ENCODE measurements at regions not wholly inside any gene's neighbourhood (a gene's known extent, or its start where the extent isn't known, plus 50 kb on each side); places are given as distances from the start of the nearest gene placed in this dataset.
A peak's percentile ranks its signal among the peaks of the same experiment; 100 is the strongest.

GRCh38 chr15:36109943-36110658 is 469.3 kb upstream of the CDIN1 start:
- Histone ChIP-seq H2BK5ac (ENCODE audit: low read depth, low read length, poor library complexity, severe bottlenecking) (no peak overlapping the region), H2AFZ (ENCODE audit: low read depth, low read length) (no peak overlapping the region), H3K23ac (ENCODE audit: low read length in 2 of 2) (no peak overlapping the region), H2BK15ac (ENCODE audit: low read depth, poor library complexity, severe bottlenecking) (no peak overlapping the region), H3K9ac (ENCODE audit: low read length) (peak overlapping the region; percentile 3), H3K9me3 (ENCODE audit: control insufficient read depth, low read length) (no peaks in the 10 kb centered on the region), H2BK120ac (ENCODE audit: low read depth, low read length) (no peak overlapping the region), H2AK5ac (ENCODE audit: low read length, severe bottlenecking) (no peak overlapping the region), H4K8ac (ENCODE audit: low read length) (no peak overlapping the region), H3K4me3 (ENCODE audit: insufficient read depth in 1 of 2, low read depth in 1 of 2, low read length in 2 of 2) (peak overlapping the region in 1 of 2 experiments; percentile 2), H3K27ac (ENCODE audit: low read length, poor library complexity, severe bottlenecking) (no peak overlapping the region), H2BK12ac (ENCODE audit: low read length in 2 of 2) (no peak overlapping the region), H3K79me1 (replicated peaks; ENCODE audit: low read length, poor library complexity, severe bottlenecking) (no peaks in the 10 kb centered on the region), H4K91ac (ENCODE audit: low read length) (no peak overlapping the region), H3K27me3 (ENCODE audit: control insufficient read depth in 1 of 2, insufficient read depth in 1 of 2, low read length in 2 of 2) (peaks cover 0 to 3% of the 10 kb centered on the region in 2 experiments), H3K18ac (ENCODE audit: low read depth in 1 of 2, low read length in 2 of 2) (no peak overlapping the region), H3K4me1 (ENCODE audit: control insufficient read depth, insufficient read depth, low read depth, low read length) (no peaks in the 10 kb centered on the region), H3K14ac (ENCODE audit: low read length in 2 of 2) (no peak overlapping the region), H3K36me3 (ENCODE audit: control insufficient read depth in 1 of 2, insufficient read depth in 2 of 2, low read depth in 1 of 2, low read length in 2 of 2) (no peaks in the 10 kb centered on the region), H3K4ac (ENCODE audit: low read depth in 1 of 2, low read length in 2 of 2) (no peak overlapping the region), H3K4me2 (ENCODE audit: low read length, poor library complexity, severe bottlenecking) (no peak overlapping the region)
- no CpG with 5 or more reads among the region's 2 CpGs for WGBS
- peak; percentile 30 for DNase-seq

GRCh38 chr15:36110659-36110993 is 468.8 kb upstream of the CDIN1 start:
- Histone ChIP-seq H3K14ac (ENCODE audit: low read length in 2 of 2) (no peak overlapping the region), H3K9me3 (ENCODE audit: control insufficient read depth, low read length) (no peaks in the 10 kb centered on the region), H2AFZ (ENCODE audit: low read depth, low read length) (no peak overlapping the region), H3K9ac (ENCODE audit: low read length) (peak overlapping the region; percentile 3), H3K27ac (ENCODE audit: low read length, poor library complexity, severe bottlenecking) (no peak overlapping the region), H3K79me1 (replicated peaks; ENCODE audit: low read length, poor library complexity, severe bottlenecking) (no peaks in the 10 kb centered on the region), H3K23ac (ENCODE audit: low read length in 2 of 2) (no peak overlapping the region), H2AK5ac (ENCODE audit: low read length, severe bottlenecking) (no peak overlapping the region), H3K18ac (ENCODE audit: low read depth in 1 of 2, low read length in 2 of 2) (no peak overlapping the region), H3K36me3 (ENCODE audit: control insufficient read depth in 1 of 2, insufficient read depth in 2 of 2, low read depth in 1 of 2, low read length in 2 of 2) (no peaks in the 10 kb centered on the region), H2BK5ac (ENCODE audit: low read depth, low read length, poor library complexity, severe bottlenecking) (no peak overlapping the region), H3K4me2 (ENCODE audit: low read length, poor library complexity, severe bottlenecking) (no peak overlapping the region), H3K4me1 (ENCODE audit: control insufficient read depth, insufficient read depth, low read depth, low read length) (no peaks in the 10 kb centered on the region), H3K4me3 (ENCODE audit: insufficient read depth in 1 of 2, low read depth in 1 of 2, low read length in 2 of 2) (peak overlapping the region in 1 of 2 experiments; percentile 2), H2BK12ac (ENCODE audit: low read length in 2 of 2) (no peak overlapping the region), H2BK15ac (ENCODE audit: low read depth, poor library complexity, severe bottlenecking) (no peak overlapping the region), H4K8ac (ENCODE audit: low read length) (no peak overlapping the region), H2BK120ac (ENCODE audit: low read depth, low read length) (no peak overlapping the region), H3K4ac (ENCODE audit: low read depth in 1 of 2, low read length in 2 of 2) (no peak overlapping the region), H4K91ac (ENCODE audit: low read length) (no peak overlapping the region), H3K27me3 (ENCODE audit: control insufficient read depth in 1 of 2, insufficient read depth in 1 of 2, low read length in 2 of 2) (peaks cover 0 to 3% of the 10 kb centered on the region in 2 experiments)
- no peak for DNase-seq
- no CpG with 5 or more reads among the region's 1 CpG for WGBS

DNA sequence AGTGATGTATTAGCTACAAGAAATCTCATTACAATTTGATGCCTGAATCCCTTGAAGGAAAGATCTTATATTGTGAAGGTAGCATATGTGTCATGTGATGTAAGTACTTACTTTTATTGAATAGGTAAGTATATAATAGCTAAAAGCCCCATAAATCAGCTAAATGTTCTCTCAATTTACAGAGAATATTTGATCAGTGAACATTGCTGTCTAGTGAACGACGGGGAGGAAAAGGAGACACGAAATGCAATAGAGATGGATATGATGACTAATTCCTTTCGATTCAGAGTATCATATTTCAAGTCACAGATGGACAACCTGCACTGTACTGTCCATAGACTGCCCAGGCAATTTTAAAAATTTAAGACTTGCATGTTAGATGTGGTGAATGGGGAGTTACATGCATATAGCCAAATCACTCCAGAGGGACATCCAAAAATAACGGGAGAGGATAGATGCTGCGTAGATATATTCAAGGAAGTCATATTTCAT is 462.1 kb upstream of the CDIN1 start:
- Histone ChIP-seq H2BK120ac (ENCODE audit: low read depth, low read length) (no peak overlapping the region), H3K4me2 (ENCODE audit: low read length, poor library complexity, severe bottlenecking) (no peak overlapping the region), H3K27ac (ENCODE audit: low read length, poor library complexity, severe bottlenecking) (no peak overlapping the region), H2AFZ (ENCODE audit: low read depth, low read length) (no peak overlapping the region), H3K36me3 (ENCODE audit: control insufficient read depth in 1 of 2, insufficient read depth in 2 of 2, low read depth in 1 of 2, low read length in 2 of 2) (no peaks in the 10 kb centered on the region), H3K23ac (ENCODE audit: low read length in 2 of 2) (no peak overlapping the region), H4K91ac (ENCODE audit: low read length) (no peak overlapping the region), H4K8ac (ENCODE audit: low read length) (no peak overlapping the region), H3K27me3 (ENCODE audit: control insufficient read depth in 1 of 2, insufficient read depth in 1 of 2, low read length in 2 of 2) (peaks cover 0 to 3% of the 10 kb centered on the region in 2 experiments), H3K9me3 (ENCODE audit: control insufficient read depth, low read length) (no peaks in the 10 kb centered on the region), H3K9ac (ENCODE audit: low read length) (no peak overlapping the region), H2BK5ac (ENCODE audit: low read depth, low read length, poor library complexity, severe bottlenecking) (no peak overlapping the region), H2BK12ac (ENCODE audit: low read length in 2 of 2) (no peak overlapping the region), H2AK5ac (ENCODE audit: low read length, severe bottlenecking) (no peak overlapping the region), H3K4me1 (ENCODE audit: control insufficient read depth, insufficient read depth, low read depth, low read length) (peaks cover 2% of the 10 kb centered on the region), H3K14ac (ENCODE audit: low read length in 2 of 2) (no peak overlapping the region), H3K4ac (ENCODE audit: low read depth in 1 of 2, low read length in 2 of 2) (no peak overlapping the region), H3K18ac (ENCODE audit: low read depth in 1 of 2, low read length in 2 of 2) (no peak overlapping the region), H2BK15ac (ENCODE audit: low read depth, poor library complexity, severe bottlenecking) (no peak overlapping the region), H3K4me3 (ENCODE audit: insufficient read depth in 1 of 2, low read depth in 1 of 2, low read length in 2 of 2) (no peak overlapping the region), H3K79me1 (replicated peaks; ENCODE audit: low read length, poor library complexity, severe bottlenecking) (no peaks in the 10 kb centered on the region)
- 95% methylated on average over 5 of the region's 6 CpGs for WGBS
- no peak for DNase-seq

- Histone ChIP-seq H2BK120ac (ENCODE audit: low read depth, low read length) (no peak overlapping the region), H2BK12ac (ENCODE audit: low read length in 2 of 2) (no peak overlapping the region), H3K4me3 (ENCODE audit: insufficient read depth in 1 of 2, low read depth in 1 of 2, low read length in 2 of 2) (no peak overlapping the region), H3K36me3 (ENCODE audit: control insufficient read depth in 1 of 2, insufficient read depth in 2 of 2, low read depth in 1 of 2, low read length in 2 of 2) (no peaks in the 10 kb centered on the region), H4K8ac (ENCODE audit: low read length) (no peak overlapping the region), H3K23ac (ENCODE audit: low read length in 2 of 2) (no peak overlapping the region), H3K18ac (ENCODE audit: low read depth in 1 of 2, low read length in 2 of 2) (no peak overlapping the region), H2BK15ac (ENCODE audit: low read depth, poor library complexity, severe bottlenecking) (no peak overlapping the region), H3K14ac (ENCODE audit: low read length in 2 of 2) (no peak overlapping the region), H2AK5ac (ENCODE audit: low read length, severe bottlenecking) (no peak overlapping the region), H3K4me1 (ENCODE audit: control insufficient read depth, insufficient read depth, low read depth, low read length) (no peaks in the 10 kb centered on the region), H3K9me3 (ENCODE audit: control insufficient read depth, low read length) (no peaks in the 10 kb centered on the region), H3K27me3 (ENCODE audit: control insufficient read depth in 1 of 2, insufficient read depth in 1 of 2, low read length in 2 of 2) (no peaks in the 10 kb centered on the region), H4K91ac (ENCODE audit: low read length) (no peak overlapping the region), H3K27ac (ENCODE audit: low read length, poor library complexity, severe bottlenecking) (no peak overlapping the region), H2AFZ (ENCODE audit: low read depth, low read length) (no peak overlapping the region), H2BK5ac (ENCODE audit: low read depth, low read length, poor library complexity, severe bottlenecking) (no peak overlapping the region), H3K4ac (ENCODE audit: low read depth in 1 of 2, low read length in 2 of 2) (no peak overlapping the region), H3K79me1 (replicated peaks; ENCODE audit: low read length, poor library complexity, severe bottlenecking) (no peaks in the 10 kb centered on the region), H3K9ac (ENCODE audit: low read length) (no peak overlapping the region), H3K4me2 (ENCODE audit: low read length, poor library complexity, severe bottlenecking) (no peak overlapping the region)
- DNase-seq: no peak
- 93% methylated on average over 2 of the region's 2 CpGs for WGBS
Observed at GRCh38 chr15:36126194-36126593, 453.2 kb upstream of the CDIN1 start.
